ENCODE measurements at regions not wholly inside any gene's neighbourhood (a gene's known extent, or its start where the extent isn't known, plus 50 kb on each side); places are given as distances from the start of the nearest gene placed in this dataset.
"Not testable (repeated sequence)": the region's sequence is repeated elsewhere in the genome, so short reads cannot be mapped to it uniquely, and the experiment has no call there.

DNA sequence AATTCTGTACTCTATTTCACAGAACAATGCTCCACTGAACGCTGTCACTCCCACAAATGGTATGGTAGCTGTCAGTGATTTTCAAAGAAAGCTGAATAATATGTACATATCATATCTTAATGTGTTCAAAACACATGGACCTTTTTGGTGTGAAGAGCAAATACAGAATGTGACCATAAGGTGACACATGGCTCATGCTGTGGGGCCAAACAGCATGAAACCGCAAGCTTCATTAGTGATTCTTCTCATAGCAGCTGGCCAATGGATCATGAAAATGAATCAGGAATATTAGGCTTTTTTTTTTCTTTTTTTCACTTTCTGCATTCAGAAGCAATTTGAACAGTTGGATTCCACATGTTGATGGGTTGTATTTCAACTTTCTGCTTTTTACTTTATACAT is 54.9 kb upstream of the CDH9 start:
- H3K4me3 ChIP-seq = no peak overlapping the region
- no peaks in the 10 kb centered on the region for H3K9me3 ChIP-seq
- H3K4me1 ChIP-seq = no peaks in the 10 kb centered on the region
- TF ChIP-seq, protein P1, sequence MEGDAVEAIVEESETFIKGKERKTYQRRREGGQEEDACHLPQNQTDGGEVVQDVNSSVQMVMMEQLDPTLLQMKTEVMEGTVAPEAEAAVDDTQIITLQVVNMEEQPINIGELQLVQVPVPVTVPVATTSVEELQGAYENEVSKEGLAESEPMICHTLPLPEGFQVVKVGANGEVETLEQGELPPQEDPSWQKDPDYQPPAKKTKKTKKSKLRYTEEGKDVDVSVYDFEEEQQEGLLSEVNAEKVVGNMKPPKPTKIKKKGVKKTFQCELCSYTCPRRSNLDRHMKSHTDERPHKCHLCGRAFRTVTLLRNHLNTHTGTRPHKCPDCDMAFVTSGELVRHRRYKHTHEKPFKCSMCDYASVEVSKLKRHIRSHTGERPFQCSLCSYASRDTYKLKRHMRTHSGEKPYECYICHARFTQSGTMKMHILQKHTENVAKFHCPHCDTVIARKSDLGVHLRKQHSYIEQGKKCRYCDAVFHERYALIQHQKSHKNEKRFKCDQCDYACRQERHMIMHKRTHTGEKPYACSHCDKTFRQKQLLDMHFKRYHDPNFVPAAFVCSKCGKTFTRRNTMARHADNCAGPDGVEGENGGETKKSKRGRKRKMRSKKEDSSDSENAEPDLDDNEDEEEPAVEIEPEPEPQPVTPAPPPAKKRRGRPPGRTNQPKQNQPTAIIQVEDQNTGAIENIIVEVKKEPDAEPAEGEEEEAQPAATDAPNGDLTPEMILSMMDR (IDR thresholded peaks at IDR 0.05) = no peak
- TF ChIP-seq POLR2A (IDR thresholded peaks at IDR 0.05) = no peak
- H3K36me3 ChIP-seq = no peaks in the 10 kb centered on the region
- no peaks in the 10 kb centered on the region for H3K27me3 ChIP-seq
- DNase-seq = no peak
- no peak overlapping the region for H3K27ac ChIP-seq

DNA sequence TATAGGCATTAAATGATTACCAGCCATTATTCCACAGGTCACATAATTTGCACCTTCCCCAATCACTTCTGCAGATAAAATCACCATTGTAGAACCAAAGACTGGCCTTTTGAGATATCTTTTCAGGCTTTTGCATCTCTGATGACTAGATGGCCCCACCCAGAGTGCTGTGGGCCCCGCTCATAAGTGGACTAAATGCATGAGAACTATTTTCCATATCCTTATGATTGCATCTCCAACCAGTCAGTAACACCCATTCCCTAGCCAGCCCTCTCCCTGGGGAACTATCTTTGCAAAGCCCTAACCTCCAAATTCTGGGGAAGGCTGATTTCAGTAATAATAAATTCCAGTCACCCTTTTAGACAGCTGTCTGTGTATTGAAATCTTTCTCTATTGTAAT is 53.5 kb upstream of the CDH9 start:
- Histone ChIP-seq H3K27ac (no peak overlapping the region), H3K4me1 (no peaks in the 10 kb centered on the region), H3K36me3 (no peaks in the 10 kb centered on the region), H3K9me3 (no peaks in the 10 kb centered on the region), H3K4me3 (no peak overlapping the region), H3K27me3 (no peaks in the 10 kb centered on the region)
- no peak for TF ChIP-seq POLR2A (IDR thresholded peaks at IDR 0.05)
- TF ChIP-seq, protein P1 (IDR thresholded peaks at IDR 0.05) = no peak
- DNase-seq = no peak

DNA sequence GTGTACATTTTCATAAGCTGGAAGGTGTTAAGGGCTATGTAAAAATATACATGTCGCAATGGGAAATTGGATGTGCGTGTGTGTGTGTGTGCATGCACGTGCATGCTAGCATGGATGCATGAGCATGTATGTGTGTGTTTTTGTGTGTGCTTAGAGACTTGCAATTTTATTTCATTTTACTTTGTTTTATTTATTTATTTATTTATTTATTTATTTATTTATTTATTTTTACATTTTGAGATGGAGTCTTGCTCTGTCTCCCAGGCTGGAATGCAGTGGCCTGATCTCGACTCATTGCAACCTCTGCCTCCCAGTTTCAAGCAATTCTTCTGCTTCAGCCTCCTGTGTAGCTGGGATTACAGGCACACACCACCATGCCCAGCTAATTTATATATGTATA is 50.4 kb upstream of the CDH9 start:
- not testable (repeated sequence) for DNase-seq, H3K27ac ChIP-seq, H3K4me1 ChIP-seq, H3K9me3 ChIP-seq, H3K27me3 ChIP-seq, H3K36me3 ChIP-seq, H3K4me3 ChIP-seq

Small RNA genes in the stretch of these regions (small RNA-seq; reads per million reads assigned to genes)
- 0 reads per million in 2 donors for gene AC010385.1
- gene AC010385.3 = 0 reads per million in 2 donors
- gene AC026421.1 = 0 reads per million in 2 donors
- gene AC114300.1 = 0 reads per million in 2 donors
- 0 reads per million in 2 donors for gene LSP1P3
- 0 reads per million in 2 donors for gene RF00425
- gene RNU6-738P = 0 reads per million in 2 donors
- 0 reads per million in 2 donors for gene RNU6-909P
- gene UBL5P1 = 0 reads per million in 2 donors

Measured in Peyer's patch (tissue), 4 donors.